ENCODE measurements at regions not wholly inside any gene's neighbourhood (a gene's known extent, or its start where the extent isn't known, plus 50 kb on each side); places are given as distances from the start of the nearest gene placed in this dataset.

- TF ChIP-seq CTCF (IDR thresholded peaks at IDR 0.05; ENCODE audit: unreplicated experiment) = no peak
- H3K27ac Mint-ChIP-seq = no peak overlapping the region
- no peak for DNase-seq (ENCODE audit: low spot score in 2 of 2, unreplicated experiment in 2 of 2)
- no peaks in the 10 kb centered on the region for H3K4me1 Mint-ChIP-seq
- H3K27me3 Mint-ChIP-seq (ENCODE audit: low read depth) = no peaks in the 10 kb centered on the region
- no peak overlapping the region for H3K4me3 Mint-ChIP-seq
- no peaks in the 10 kb centered on the region for H3K36me3 Mint-ChIP-seq
- H3K9me3 Mint-ChIP-seq = no peaks in the 10 kb centered on the region
Measured at GRCh38 chr12:60174476-60174875, 578.6 kb downstream of the SLC16A7 start.

GRCh38 chr12:60174941-60175340 is 579.1 kb downstream of the SLC16A7 start:
- no peaks in the 10 kb centered on the region for H3K9me3 Mint-ChIP-seq
- no peak for DNase-seq (ENCODE audit: low spot score in 2 of 2, unreplicated experiment in 2 of 2)
- H3K4me3 Mint-ChIP-seq = no peak overlapping the region
- H3K36me3 Mint-ChIP-seq = no peaks in the 10 kb centered on the region
- TF ChIP-seq CTCF (IDR thresholded peaks at IDR 0.05; ENCODE audit: unreplicated experiment) = no peak
- no peaks in the 10 kb centered on the region for H3K27me3 Mint-ChIP-seq (ENCODE audit: low read depth)
- no peaks in the 10 kb centered on the region for H3K4me1 Mint-ChIP-seq
- no peak overlapping the region for H3K27ac Mint-ChIP-seq

GRCh38 chr12:60176891-60177290 is 581.1 kb downstream of the SLC16A7 start:
- Mint-ChIP-seq H3K36me3 (no peaks in the 10 kb centered on the region), H3K4me1 (no peaks in the 10 kb centered on the region), H3K9me3 (no peaks in the 10 kb centered on the region), H3K4me3 (no peak overlapping the region), H3K27ac (no peak overlapping the region), H3K27me3 (ENCODE audit: low read depth) (no peaks in the 10 kb centered on the region)
- no peak for DNase-seq (ENCODE audit: low spot score in 2 of 2, unreplicated experiment in 2 of 2)
- no peak for TF ChIP-seq CTCF (IDR thresholded peaks at IDR 0.05; ENCODE audit: unreplicated experiment)

- no peak overlapping the region for H3K4me3 Mint-ChIP-seq
- no peak for TF ChIP-seq CTCF (IDR thresholded peaks at IDR 0.05; ENCODE audit: unreplicated experiment)
- H3K9me3 Mint-ChIP-seq = no peaks in the 10 kb centered on the region
- H3K27me3 Mint-ChIP-seq (ENCODE audit: low read depth) = no peaks in the 10 kb centered on the region
- no peak overlapping the region for H3K27ac Mint-ChIP-seq
- no peaks in the 10 kb centered on the region for H3K4me1 Mint-ChIP-seq
- no peak for DNase-seq (ENCODE audit: low spot score in 2 of 2, unreplicated experiment in 2 of 2)
- no peaks in the 10 kb centered on the region for H3K36me3 Mint-ChIP-seq
Measured at GRCh38 chr12:60180298-60180697, 584.5 kb downstream of the SLC16A7 start.

GRCh38 chr12:60182354-60182753 is 586.5 kb downstream of the SLC16A7 start:
- DNase-seq (ENCODE audit: low spot score in 2 of 2, unreplicated experiment in 2 of 2) = no peak
- H3K4me3 Mint-ChIP-seq = no peak overlapping the region
- H3K27me3 Mint-ChIP-seq (ENCODE audit: low read depth) = no peaks in the 10 kb centered on the region
- no peak overlapping the region for H3K27ac Mint-ChIP-seq
- no peaks in the 10 kb centered on the region for H3K4me1 Mint-ChIP-seq
- TF ChIP-seq CTCF (IDR thresholded peaks at IDR 0.05; ENCODE audit: unreplicated experiment) = no peak
- no peaks in the 10 kb centered on the region for H3K36me3 Mint-ChIP-seq
- no peaks in the 10 kb centered on the region for H3K9me3 Mint-ChIP-seq

GRCh38 chr12:60184096-60184495 is 588.3 kb downstream of the SLC16A7 start:
- Mint-ChIP-seq H3K9me3 (no peaks in the 10 kb centered on the region), H3K36me3 (no peaks in the 10 kb centered on the region), H3K4me3 (no peak overlapping the region), H3K27ac (no peak overlapping the region), H3K4me1 (no peaks in the 10 kb centered on the region), H3K27me3 (ENCODE audit: low read depth) (no peaks in the 10 kb centered on the region)
- no peak for DNase-seq (ENCODE audit: low spot score in 2 of 2, unreplicated experiment in 2 of 2)
- no peak for TF ChIP-seq CTCF (IDR thresholded peaks at IDR 0.05; ENCODE audit: unreplicated experiment)
